ENCODE measurements at regions not wholly inside any gene's neighbourhood (a gene's known extent, or its start where the extent isn't known, plus 50 kb on each side); places are given as distances from the start of the nearest gene placed in this dataset.
A peak's percentile ranks its signal among the peaks of the same experiment; 100 is the strongest.
"Not testable (repeated sequence)": the region's sequence is repeated elsewhere in the genome, so short reads cannot be mapped to it uniquely, and the experiment has no call there.

DNA sequence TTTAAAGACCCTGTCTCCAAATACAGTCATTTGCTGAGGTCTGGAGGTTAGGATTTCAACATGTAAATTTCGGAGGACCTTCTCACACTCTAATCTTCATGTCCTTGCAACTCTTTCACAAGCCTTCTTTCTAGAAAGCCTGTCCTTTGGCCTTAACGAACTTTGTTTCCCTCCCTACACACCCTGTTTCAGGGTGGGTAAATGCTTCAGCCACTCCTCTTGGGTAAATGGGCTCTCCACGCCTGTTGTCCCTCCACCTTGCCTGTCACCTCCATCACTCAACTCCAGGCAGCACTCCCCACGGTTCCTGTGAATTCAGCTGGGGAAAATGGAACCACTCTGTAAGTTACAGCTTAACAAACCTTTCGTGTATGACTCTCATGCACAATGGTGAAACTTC, 84.0 kb upstream of the COG2 start:
- no peak for DNase-seq

GRCh38 chr1:230556453-230556852, 85.8 kb upstream of the COG2 start:
- no peak for DNase-seq
- intact Hi-C loops (cut with DNase I) = no loop called here

More for the DNA sequence above, 84.0 kb upstream of the COG2 start:
- intact Hi-C loops (cut with DNase I) = no loop called here

- intact Hi-C loops (cut with DNase I) = no loop called here
- no peak for DNase-seq
Measured at GRCh38 chr1:230555814-230556213, 86.5 kb upstream of the COG2 start.

DNA sequence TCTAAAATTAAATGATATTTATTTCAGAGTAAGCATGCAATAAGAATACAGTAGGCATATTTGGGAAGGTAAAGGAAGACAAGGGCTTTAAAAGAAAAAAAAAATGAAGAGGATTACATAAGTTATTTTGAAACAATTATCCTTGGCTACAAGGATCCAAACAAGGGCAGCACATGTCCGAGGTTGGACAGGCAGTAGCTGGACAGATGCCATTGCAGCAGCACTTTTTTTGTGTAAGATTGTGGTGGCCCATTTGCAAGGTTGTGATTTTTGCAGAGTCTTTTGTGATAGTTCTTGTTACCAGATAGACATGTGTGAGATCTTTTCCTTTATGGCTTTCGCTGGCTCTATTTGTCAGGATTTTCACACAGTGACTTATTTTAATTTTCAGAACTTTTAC, 89.4 kb upstream of the COG2 start:
- intact Hi-C loops (cut with DNase I) = no loop called here
- no peak for DNase-seq

DNA sequence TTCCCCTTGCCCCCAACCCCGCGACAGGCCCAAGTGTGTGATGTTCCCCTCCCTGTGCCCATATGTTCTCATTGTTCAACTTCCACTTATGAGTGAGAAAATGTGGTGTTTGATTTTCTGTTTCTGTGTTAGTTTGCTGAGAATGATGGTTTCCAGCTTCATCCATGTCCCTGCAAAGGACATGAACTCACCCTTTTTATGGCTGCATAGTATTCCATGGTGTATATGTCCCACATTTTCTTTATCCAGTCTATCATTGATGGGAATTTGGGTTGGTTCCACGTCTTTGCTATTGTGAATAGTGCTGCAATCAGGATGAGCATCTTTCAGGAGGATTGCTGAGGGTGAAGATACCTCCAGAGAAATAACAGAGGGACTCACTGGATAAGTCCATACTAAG, 91.3 kb upstream of the COG2 start:
- intact Hi-C loops (cut with DNase I); DNase-seq: not testable (repeated sequence)

DNA sequence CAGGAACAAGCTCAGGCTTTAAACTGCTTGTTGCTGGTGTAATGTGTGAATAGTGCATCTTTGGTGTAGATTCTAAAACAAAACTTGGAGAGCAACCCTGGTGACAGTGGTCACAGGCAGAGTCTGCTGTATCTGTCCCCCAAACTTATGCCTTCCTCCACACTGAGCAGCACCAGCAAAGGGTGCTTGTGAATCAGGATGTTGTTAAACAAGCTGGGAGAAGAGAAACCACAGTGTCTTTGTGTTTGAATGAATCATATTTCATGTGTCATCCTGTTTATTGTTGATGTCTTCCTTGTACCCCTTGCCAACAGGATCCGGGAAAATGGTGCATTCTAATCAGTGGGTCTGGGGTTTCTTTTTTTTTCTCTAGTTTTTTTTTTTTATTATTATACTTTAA, 91.9 kb upstream of the COG2 start:
- no peak for DNase-seq
- intact Hi-C loops (cut with DNase I) = no loop called here

GRCh38 chr1:230549625-230550024, 92.7 kb upstream of the COG2 start:
- intact Hi-C loops (cut with DNase I) = no loop called here
- DNase-seq = no peak

- peak in 8 of 10 donors; percentile 28 to 86 (median 47) for DNase-seq
Measured at GRCh38 chr1:230548997-230549396, 93.3 kb upstream of the COG2 start.

DNA sequence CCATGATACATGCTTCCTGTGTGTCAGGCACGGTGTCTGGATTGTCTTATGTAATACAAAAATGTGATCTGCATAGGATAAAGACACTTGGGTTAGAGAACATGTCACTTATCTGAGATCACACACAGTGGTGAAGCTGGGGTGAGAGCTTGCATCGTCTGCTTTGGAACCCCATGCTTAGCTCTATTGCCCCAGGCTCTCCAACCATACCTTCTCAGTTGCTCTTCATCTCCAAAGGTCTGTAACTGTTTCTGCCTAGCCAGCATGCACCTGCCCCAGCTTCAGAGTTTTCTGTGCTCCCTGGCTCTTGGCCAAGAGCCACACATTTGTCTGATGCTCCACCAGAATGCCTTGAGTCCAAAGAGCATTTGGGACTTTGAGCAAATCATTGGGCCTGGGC, 93.9 kb upstream of the COG2 start:
- DNase-seq = no peak
- intact Hi-C loops (cut with DNase I) = no loop called here

More at GRCh38 chr1:230548997-230549396, 93.3 kb upstream of the COG2 start:
- intact Hi-C loops (cut with DNase I) = no loop called here

GRCh38 chr1:230545181-230545580, 97.1 kb upstream of the COG2 start:
- intact Hi-C loops (cut with DNase I) = no loop called here
- no peak for DNase-seq

DNA sequence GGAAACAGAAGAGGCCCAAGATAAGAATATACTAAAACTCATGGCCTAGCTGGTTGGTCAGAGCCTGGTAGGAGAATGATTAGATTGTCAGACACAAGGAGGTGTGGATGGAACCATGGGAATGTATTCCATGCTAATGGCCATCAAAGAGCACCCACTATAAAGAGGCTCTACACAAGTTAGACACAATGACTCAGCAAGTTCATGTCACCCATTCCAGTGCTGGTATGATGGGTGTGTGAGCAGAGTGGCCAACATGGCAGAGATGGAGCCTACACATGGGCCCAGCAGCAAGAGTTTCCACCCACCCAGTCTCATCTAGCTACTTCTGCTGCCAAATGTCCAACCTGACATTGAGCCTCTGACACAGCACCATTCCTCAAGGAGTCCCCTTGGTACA, 97.5 kb upstream of the COG2 start:
- DNase-seq = no peak

GRCh38 chr1:230543085-230543484, 99.2 kb upstream of the COG2 start:
- intact Hi-C loops (cut with DNase I) = no loop called here
- DNase-seq = no peak

More for the DNA sequence above, 97.5 kb upstream of the COG2 start:
- intact Hi-C loops (cut with DNase I) = no loop called here

GRCh38 chr1:230542681-230543080, 99.6 kb upstream of the COG2 start:
- intact Hi-C loops (cut with DNase I) = no loop called here

GRCh38 chr1:230542054-230542453, 100.2 kb upstream of the COG2 start:
- intact Hi-C loops (cut with DNase I) = no loop called here
- no peak for DNase-seq

More at GRCh38 chr1:230542681-230543080, 99.6 kb upstream of the COG2 start:
- no peak for DNase-seq

GRCh38 chr1:230541306-230541705, 101.0 kb upstream of the COG2 start:
- DNase-seq = no peak
- intact Hi-C loops (cut with DNase I) = no loop called here

- no peak for DNase-seq
- intact Hi-C loops (cut with DNase I) = no loop called here
Measured at GRCh38 chr1:230540421-230541155, 101.7 kb upstream of the COG2 start.

- intact Hi-C loops (cut with DNase I) = no loop called here
Measured at GRCh38 chr1:230537456-230537855, 104.8 kb upstream of the COG2 start.

GRCh38 chr1:230536641-230537155, 105.6 kb upstream of the COG2 start:
- no peak for DNase-seq
- intact Hi-C loops (cut with DNase I) = no loop called here

More at GRCh38 chr1:230537456-230537855, 104.8 kb upstream of the COG2 start:
- no peak for DNase-seq

- intact Hi-C loops (cut with DNase I) = no loop called here
- no peak for DNase-seq
Measured at GRCh38 chr1:230534224-230534623, 108.1 kb upstream of the COG2 start.

- intact Hi-C loops (cut with DNase I) = no loop called here
Measured at GRCh38 chr1:230531103-230531502, 105.0 kb upstream of the PGBD5 start.

GRCh38 chr1:230519246-230519645, 93.1 kb upstream of the PGBD5 start:
- no peak for DNase-seq
- intact Hi-C loops (cut with DNase I) = no loop called here

More at GRCh38 chr1:230531103-230531502, 105.0 kb upstream of the PGBD5 start:
- DNase-seq = no peak

- DNase-seq = no peak
- intact Hi-C loops (cut with DNase I) = no loop called here
Measured at GRCh38 chr1:230518511-230518910, 92.4 kb upstream of the PGBD5 start.
